ENCODE measurements at regions not wholly inside any gene's neighbourhood (a gene's known extent, or its start where the extent isn't known, plus 50 kb on each side); places are given as distances from the start of the nearest gene placed in this dataset.

GRCh38 chr9:27945386-27945785 lies 372.1 kb upstream of the C9orf72 start:
- no peak for TF ChIP-seq YY1 (IDR thresholded peaks at IDR 0.05; ENCODE audit: insufficient read depth, insufficient read length)
- TF ChIP-seq SUZ12 (IDR thresholded peaks at IDR 0.05; ENCODE audit: extremely low read depth, insufficient read depth, insufficient read length) = no peak
- no peak for TF ChIP-seq ZNF274 (IDR thresholded peaks at IDR 0.05; ENCODE audit: low read depth, low read length)
- Histone ChIP-seq H3K36me3 (ENCODE audit: insufficient read depth, insufficient read length, low read length) (no peaks in the 10 kb centered on the region), H3K9me3 (ENCODE audit: insufficient read depth, low read length) (no peaks in the 10 kb centered on the region), H3K27me3 (ENCODE audit: insufficient read depth, insufficient read length) (no peaks in the 10 kb centered on the region), H3K4me3 (ENCODE audit: insufficient read length, low read depth) (no peak overlapping the region), H3K9ac (ENCODE audit: insufficient read length, low read depth) (no peak overlapping the region), H3K4me1 (ENCODE audit: insufficient read depth, insufficient read length) (no peaks in the 10 kb centered on the region)
- DNase-seq (ENCODE audit: low read depth, low spot score) = no peak

- Histone ChIP-seq H3K36me3 (ENCODE audit: insufficient read depth, insufficient read length, low read length) (no peaks in the 10 kb centered on the region), H3K9ac (ENCODE audit: insufficient read length, low read depth) (no peak overlapping the region), H3K27me3 (ENCODE audit: insufficient read depth, insufficient read length) (no peaks in the 10 kb centered on the region), H3K4me3 (ENCODE audit: insufficient read length, low read depth) (no peak overlapping the region), H3K9me3 (ENCODE audit: insufficient read depth, low read length) (no peaks in the 10 kb centered on the region), H3K4me1 (ENCODE audit: insufficient read depth, insufficient read length) (no peaks in the 10 kb centered on the region)
- TF ChIP-seq YY1 (IDR thresholded peaks at IDR 0.05; ENCODE audit: insufficient read depth, insufficient read length) (no peak), SUZ12 (IDR thresholded peaks at IDR 0.05; ENCODE audit: extremely low read depth, insufficient read depth, insufficient read length) (no peak), ZNF274 (IDR thresholded peaks at IDR 0.05; ENCODE audit: low read depth, low read length) (no peak)
- no peak for DNase-seq (ENCODE audit: low read depth, low spot score)
Measured at GRCh38 chr9:27950382-27950781, 377.1 kb upstream of the C9orf72 start.

- no peaks in the 10 kb centered on the region for H3K9me3 ChIP-seq (ENCODE audit: insufficient read depth, low read length)
- TF ChIP-seq ZNF274 (IDR thresholded peaks at IDR 0.05; ENCODE audit: low read depth, low read length) (no peak), YY1 (IDR thresholded peaks at IDR 0.05; ENCODE audit: insufficient read depth, insufficient read length) (no peak), SUZ12 (IDR thresholded peaks at IDR 0.05; ENCODE audit: extremely low read depth, insufficient read depth, insufficient read length) (no peak)
- H3K4me1 ChIP-seq (ENCODE audit: insufficient read depth, insufficient read length) = no peaks in the 10 kb centered on the region
- no peak overlapping the region for H3K9ac ChIP-seq (ENCODE audit: insufficient read length, low read depth)
- H3K36me3 ChIP-seq (ENCODE audit: insufficient read depth, insufficient read length, low read length) = no peaks in the 10 kb centered on the region
- no peak overlapping the region for H3K4me3 ChIP-seq (ENCODE audit: insufficient read length, low read depth)
- H3K27me3 ChIP-seq (ENCODE audit: insufficient read depth, insufficient read length) = no peaks in the 10 kb centered on the region
- no peak for DNase-seq (ENCODE audit: low read depth, low spot score)
Measured at GRCh38 chr9:27954858-27955257, 381.6 kb upstream of the C9orf72 start.

GRCh38 chr9:27963836-27964235 lies 390.6 kb upstream of the C9orf72 start:
- TF ChIP-seq YY1 (IDR thresholded peaks at IDR 0.05; ENCODE audit: insufficient read depth, insufficient read length) = no peak
- TF ChIP-seq SUZ12 (IDR thresholded peaks at IDR 0.05; ENCODE audit: extremely low read depth, insufficient read depth, insufficient read length) = no peak
- no peak for TF ChIP-seq ZNF274 (IDR thresholded peaks at IDR 0.05; ENCODE audit: low read depth, low read length)

GRCh38 chr9:27967210-27967609 lies 393.9 kb upstream of the C9orf72 start:
- Histone ChIP-seq H3K4me1 (ENCODE audit: insufficient read depth, insufficient read length) (no peaks in the 10 kb centered on the region), H3K4me3 (ENCODE audit: insufficient read length, low read depth) (no peak overlapping the region), H3K9ac (ENCODE audit: insufficient read length, low read depth) (no peak overlapping the region), H3K36me3 (ENCODE audit: insufficient read depth, insufficient read length, low read length) (no peaks in the 10 kb centered on the region), H3K27me3 (ENCODE audit: insufficient read depth, insufficient read length) (no peaks in the 10 kb centered on the region), H3K9me3 (ENCODE audit: insufficient read depth, low read length) (peaks cover 5% of the 10 kb centered on the region; the same call in 1 of the 2 replicates)
- TF ChIP-seq ZNF274 (IDR thresholded peaks at IDR 0.05; ENCODE audit: low read depth, low read length) (no peak), YY1 (IDR thresholded peaks at IDR 0.05; ENCODE audit: insufficient read depth, insufficient read length) (no peak), SUZ12 (IDR thresholded peaks at IDR 0.05; ENCODE audit: extremely low read depth, insufficient read depth, insufficient read length) (no peak)
- no peak for DNase-seq (ENCODE audit: low read depth, low spot score)

More at GRCh38 chr9:27963836-27964235, 390.6 kb upstream of the C9orf72 start:
- DNase-seq (ENCODE audit: low read depth, low spot score) = no peak
- Histone ChIP-seq H3K27me3 (ENCODE audit: insufficient read depth, insufficient read length) (no peaks in the 10 kb centered on the region), H3K9me3 (ENCODE audit: insufficient read depth, low read length) (peaks cover 5% of the 10 kb centered on the region; the same call in 1 of the 2 replicates), H3K36me3 (ENCODE audit: insufficient read depth, insufficient read length, low read length) (no peaks in the 10 kb centered on the region), H3K4me1 (ENCODE audit: insufficient read depth, insufficient read length) (no peaks in the 10 kb centered on the region), H3K4me3 (ENCODE audit: insufficient read length, low read depth) (no peak overlapping the region), H3K9ac (ENCODE audit: insufficient read length, low read depth) (no peak overlapping the region)

- H3K9me3 ChIP-seq (ENCODE audit: insufficient read depth, low read length) = no peaks in the 10 kb centered on the region
- H3K36me3 ChIP-seq (ENCODE audit: insufficient read depth, insufficient read length, low read length) = no peaks in the 10 kb centered on the region
- no peaks in the 10 kb centered on the region for H3K27me3 ChIP-seq (ENCODE audit: insufficient read depth, insufficient read length)
- no peak for DNase-seq (ENCODE audit: low read depth, low spot score)
- H3K4me3 ChIP-seq (ENCODE audit: insufficient read length, low read depth) = no peak overlapping the region
- TF ChIP-seq YY1 (IDR thresholded peaks at IDR 0.05; ENCODE audit: insufficient read depth, insufficient read length) (no peak), SUZ12 (IDR thresholded peaks at IDR 0.05; ENCODE audit: extremely low read depth, insufficient read depth, insufficient read length) (no peak), ZNF274 (IDR thresholded peaks at IDR 0.05; ENCODE audit: low read depth, low read length) (no peak)
- no peaks in the 10 kb centered on the region for H3K4me1 ChIP-seq (ENCODE audit: insufficient read depth, insufficient read length)
- no peak overlapping the region for H3K9ac ChIP-seq (ENCODE audit: insufficient read length, low read depth)
Measured at GRCh38 chr9:27977931-27978330, 404.6 kb upstream of the C9orf72 start.

GRCh38 chr9:27985714-27986113 lies 412.4 kb upstream of the C9orf72 start:
- Histone ChIP-seq H3K9ac (ENCODE audit: insufficient read length, low read depth) (no peak overlapping the region), H3K4me3 (ENCODE audit: insufficient read length, low read depth) (no peak overlapping the region), H3K27me3 (ENCODE audit: insufficient read depth, insufficient read length) (no peaks in the 10 kb centered on the region), H3K4me1 (ENCODE audit: insufficient read depth, insufficient read length) (no peaks in the 10 kb centered on the region), H3K36me3 (ENCODE audit: insufficient read depth, insufficient read length, low read length) (no peaks in the 10 kb centered on the region), H3K9me3 (ENCODE audit: insufficient read depth, low read length) (no peaks in the 10 kb centered on the region)
- DNase-seq (ENCODE audit: low read depth, low spot score) = no peak
- TF ChIP-seq SUZ12 (IDR thresholded peaks at IDR 0.05; ENCODE audit: extremely low read depth, insufficient read depth, insufficient read length) (no peak), YY1 (IDR thresholded peaks at IDR 0.05; ENCODE audit: insufficient read depth, insufficient read length) (no peak), ZNF274 (IDR thresholded peaks at IDR 0.05; ENCODE audit: low read depth, low read length) (no peak)

All from NT2/D1 (cell line).